A172 (cell line): ENCODE measurements at regions not wholly inside any gene's neighbourhood (a gene's known extent, or its start where the extent isn't known, plus 50 kb on each side); places are given as distances from the start of the nearest gene placed in this dataset.

Experiments used
- DNase-seq: peaks from one replicate; pipeline ENCODE4 v3.0.0-alpha.2; 2015; ENCODE audit warnings: low spot score

DNA sequence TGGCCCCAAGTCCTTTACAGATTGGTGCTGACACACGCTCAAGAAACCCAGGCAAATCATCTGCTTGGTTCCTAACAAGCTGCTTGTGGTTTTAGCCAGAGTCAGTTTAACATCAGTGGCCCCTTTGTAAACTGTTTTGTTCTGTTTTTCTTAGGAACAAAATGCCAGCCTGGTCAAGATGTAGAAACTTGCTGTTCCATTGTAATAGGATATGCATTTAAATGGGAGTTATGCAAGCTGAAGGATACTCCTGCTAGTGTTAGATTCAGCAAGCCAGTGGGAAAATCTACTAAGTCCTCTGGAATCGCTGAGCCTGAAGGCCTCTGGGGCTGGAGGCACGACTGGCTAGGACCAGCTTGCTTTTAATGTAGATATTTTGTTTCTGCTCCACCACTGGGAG is 391.1 kb downstream of the TLE4 start:
- DNase-seq: no peak

DNA sequence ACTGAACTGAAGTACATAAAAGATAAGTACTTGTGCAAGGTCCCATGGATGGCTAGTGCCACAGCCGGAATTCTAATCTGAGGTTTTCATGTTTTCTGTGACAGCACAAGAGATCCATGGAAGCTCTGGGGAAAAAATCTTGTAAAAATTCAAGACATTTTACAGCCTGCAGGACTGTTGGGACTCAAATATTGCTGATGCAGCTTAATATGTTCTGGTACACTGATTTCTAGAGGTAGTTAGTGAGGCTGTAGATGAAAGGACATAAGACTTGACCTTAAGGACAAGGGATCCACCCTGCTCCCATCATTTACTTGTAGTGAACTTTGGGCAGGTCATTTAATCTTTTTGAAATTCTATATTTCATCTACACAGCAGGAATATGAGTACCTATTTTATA is 390.4 kb downstream of the TLE4 start:
- no peak for DNase-seq

DNA sequence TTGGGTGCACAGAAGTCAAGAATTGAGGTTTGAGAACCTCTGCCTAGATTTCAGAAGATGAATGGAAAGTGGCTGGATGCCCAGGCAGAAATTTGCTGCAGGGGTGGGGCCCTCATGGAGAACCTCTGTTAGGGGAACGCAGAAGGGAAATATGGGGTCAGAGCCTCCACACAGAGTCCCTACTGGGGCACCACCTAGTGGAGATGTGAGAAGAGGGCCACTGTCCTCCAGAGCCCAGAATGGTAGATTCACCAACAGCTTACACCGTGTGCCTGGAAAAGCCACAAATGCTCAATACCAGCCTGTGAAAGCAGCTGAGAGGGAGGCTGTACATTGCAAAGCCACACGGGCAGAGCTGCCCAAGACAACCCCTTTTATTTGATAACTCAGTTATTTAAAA is 383.5 kb downstream of the TLE4 start:
- DNase-seq: peak; percentile 11

DNA sequence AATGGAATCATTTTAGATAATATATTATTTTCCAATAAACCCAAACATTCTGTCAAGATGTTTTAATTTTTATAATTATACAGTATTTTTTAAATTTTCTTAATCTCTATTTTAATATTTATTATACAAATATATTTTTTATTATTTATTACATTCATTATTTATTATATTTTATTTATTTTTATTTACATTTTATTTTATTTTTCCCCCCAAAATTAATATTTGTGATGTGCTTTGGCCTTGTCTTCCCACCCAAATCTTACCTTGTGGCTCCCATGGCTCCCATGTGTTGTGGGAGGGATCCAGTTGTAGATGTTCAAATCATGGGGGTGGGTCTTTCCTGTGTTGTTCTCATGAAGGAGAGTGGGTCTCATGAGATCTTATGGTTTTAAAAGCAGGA is 382.1 kb downstream of the TLE4 start:
- no peak for DNase-seq

DNA sequence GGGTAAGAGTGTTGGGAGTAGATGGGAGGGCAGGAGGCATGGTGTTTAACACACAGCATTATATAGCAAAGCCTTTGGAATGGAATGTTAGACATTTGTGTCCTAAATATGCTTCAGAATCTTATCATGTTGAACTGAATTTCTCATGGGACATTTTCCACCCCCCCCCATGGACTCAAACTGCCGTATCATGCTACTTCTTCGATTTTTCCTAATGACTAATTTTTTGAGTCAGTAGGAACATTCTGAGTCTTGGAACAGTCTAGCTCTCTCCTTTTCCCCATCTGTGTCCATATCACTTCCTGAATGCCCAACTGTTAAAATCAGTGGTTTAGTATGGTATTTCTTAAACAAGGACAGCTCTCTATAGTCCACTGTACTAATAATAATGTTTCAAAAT is 380.6 kb downstream of the TLE4 start:
- no peak for DNase-seq

DNA sequence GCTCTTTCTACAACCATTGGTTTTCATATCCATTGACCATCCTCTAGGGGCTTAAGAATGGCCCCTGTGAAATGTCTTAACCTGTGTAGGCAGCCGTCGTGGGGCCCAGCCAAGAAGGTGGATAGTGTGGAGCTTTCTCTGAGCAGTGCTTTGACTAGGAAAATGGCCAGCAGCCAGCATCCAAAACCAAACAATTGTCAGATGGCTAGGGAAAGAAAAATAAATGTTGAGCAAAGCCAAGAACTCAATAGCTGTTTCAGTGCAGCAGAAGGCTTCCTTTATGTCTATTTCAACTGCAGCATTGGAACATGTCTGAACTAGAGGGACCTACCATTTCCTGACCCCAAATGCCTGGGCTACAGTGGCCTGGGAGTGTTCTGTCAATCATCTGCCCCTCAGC is 374.9 kb downstream of the TLE4 start:
- no peak for DNase-seq

DNA sequence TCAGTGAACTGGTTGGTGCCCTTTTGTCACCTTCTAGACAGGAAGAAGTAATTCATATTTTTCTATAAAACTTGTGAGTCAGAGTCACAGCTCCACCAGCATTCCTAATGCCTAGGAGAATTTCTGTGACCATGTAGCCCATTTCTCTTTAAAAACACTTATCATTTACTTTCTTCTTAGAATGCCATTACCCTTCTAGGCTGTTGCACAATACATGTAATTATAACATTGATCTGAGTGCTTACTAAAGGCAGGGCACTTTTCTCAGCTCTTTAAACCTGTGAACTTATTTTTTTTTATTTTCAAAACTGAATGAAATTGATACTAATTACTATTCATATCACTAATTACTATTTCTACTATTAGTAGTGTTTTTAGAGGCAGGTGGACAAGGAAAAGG is 373.7 kb downstream of the TLE4 start:
- DNase-seq: peak; percentile 46

DNA sequence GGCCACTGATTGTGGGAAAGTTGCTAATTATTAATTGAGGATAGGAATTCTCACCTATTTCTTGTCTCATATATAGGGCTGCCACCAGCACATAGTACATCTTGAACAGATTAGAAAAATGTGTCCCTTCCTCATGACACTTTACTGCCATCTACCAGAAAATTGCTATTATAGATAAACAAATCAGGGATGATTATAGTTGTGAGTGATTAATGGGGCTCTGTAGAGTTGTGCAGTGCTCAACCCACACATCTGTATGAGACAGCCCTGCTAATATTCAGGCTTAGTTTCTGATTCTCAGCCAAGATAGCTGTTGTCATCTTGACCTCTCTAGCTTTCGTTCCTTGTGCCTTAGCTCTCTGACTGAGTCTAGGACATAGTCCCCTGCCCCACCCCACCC is 373.3 kb downstream of the TLE4 start:
- peak; percentile 10 for DNase-seq

DNA sequence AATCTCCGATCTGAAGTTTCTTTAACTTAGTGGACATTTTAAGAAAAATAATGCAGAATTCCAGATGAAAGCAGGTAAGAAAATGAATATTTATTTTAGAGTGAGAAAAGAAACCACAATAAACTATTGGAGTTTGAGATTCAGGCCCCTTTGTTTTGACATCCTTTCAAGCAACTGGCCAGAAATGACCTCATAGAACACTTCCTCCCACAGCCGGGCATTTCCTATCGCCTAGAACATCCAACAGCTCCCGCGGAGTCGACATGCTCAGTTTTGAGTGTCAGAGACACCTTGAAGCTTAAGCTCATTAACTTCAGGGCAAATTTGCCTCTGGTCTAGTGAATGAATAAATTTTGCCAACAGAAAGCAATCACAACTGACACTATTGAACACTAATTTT is 369.2 kb downstream of the TLE4 start:
- no peak for DNase-seq

DNA sequence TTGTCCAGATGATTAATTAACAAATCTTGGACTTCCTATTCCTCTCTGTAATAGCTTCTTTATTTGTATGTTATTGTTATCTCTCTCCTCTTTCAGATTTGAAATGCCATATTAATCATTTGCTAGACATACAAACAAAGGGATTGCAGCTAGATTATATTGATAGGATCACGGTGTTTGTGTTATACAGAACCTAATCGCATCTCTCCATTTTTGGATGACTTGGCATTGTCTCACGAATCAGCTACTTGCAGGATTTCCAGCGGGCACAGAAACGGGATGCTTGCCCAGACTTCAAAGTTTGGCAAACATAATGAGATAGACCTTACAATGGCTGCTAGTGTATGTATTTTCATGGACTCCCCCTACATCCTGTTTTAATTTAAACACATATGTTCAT is 368.1 kb downstream of the TLE4 start:
- DNase-seq: no peak

DNA sequence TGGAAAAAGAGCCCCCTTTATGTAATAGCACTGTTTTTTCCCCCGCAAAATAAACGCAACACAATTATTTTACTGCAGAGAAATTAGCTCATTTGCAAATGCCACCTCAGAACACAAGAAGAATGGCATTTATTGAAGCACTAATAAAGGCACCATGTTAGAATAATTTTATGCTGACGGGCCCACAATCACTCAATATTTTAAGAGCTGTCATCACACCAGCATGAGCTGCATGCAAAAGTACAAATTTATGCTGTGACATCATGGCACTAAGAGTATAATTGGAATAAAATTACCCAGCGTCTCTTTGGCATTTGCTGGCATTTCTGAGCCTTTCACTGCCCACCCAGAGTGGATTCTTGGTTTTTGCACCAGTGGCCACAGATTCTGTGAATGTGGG is 364.6 kb downstream of the TLE4 start:
- DNase-seq: no peak

DNA sequence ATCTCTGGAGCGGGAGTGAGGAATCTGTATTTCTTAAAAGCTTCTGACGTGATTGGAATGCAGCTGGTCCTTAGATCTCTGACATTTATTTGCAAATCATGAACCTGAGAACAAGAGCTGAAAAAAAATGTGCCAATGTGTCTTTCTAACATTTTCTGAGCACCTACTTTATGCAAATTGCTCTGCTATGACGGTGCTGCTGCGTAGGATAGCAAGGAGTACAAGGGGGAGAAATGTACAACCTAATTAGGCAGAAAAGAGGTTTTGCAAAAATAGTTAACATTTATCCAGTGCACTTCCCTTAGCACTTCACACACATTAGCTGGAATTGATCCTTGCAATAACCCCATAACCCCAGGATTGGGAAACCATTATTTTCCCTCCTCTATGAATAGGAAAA is 357.5 kb downstream of the TLE4 start:
- DNase-seq: no peak

DNA sequence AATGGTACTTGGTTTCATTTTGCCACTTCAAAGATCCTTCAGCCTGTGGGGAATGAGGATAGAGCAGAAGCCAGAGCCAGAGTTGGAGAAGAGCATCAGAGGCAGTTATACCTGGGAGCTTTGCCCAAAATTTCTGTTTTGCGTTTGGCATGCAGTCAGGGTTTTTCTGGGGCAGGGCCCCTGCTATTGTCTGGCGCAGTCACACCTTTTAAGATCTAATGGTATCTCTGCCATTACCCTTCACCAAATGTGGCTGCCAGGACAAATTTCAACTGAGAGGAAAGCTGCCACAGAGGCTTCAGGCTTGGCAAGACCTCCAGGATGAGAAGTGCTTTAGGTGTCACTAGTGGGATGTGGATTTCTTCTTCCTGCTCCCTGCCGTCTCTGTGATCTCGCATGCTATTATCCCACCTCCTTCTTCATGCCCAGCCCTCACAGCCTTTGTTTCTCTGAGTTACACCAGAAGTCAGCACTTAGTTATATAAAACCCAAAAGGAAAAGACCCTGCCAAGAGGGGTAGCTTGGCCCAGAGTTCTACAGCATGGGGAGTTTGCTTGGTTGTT is 357.0 kb downstream of the TLE4 start:
- no peak for DNase-seq

DNA sequence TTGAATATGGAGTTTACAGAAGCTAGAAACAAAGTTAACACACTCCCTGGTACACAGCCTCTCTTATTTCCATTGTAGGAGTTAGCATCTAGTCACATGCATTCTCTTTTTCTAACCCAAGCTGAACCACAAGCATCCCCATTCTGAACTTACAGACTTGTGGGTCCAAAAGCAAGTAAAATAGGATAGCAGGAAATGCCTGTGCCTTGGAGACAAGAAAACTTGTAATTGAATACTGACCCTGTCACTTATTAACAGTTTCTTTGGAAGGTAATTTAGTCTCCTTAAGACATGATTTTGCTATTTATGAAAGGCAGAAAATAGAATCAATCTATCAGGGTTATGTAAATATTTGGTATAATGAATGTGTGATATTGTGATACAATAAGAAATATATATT is 353.6 kb downstream of the TLE4 start:
- no peak for DNase-seq

DNA sequence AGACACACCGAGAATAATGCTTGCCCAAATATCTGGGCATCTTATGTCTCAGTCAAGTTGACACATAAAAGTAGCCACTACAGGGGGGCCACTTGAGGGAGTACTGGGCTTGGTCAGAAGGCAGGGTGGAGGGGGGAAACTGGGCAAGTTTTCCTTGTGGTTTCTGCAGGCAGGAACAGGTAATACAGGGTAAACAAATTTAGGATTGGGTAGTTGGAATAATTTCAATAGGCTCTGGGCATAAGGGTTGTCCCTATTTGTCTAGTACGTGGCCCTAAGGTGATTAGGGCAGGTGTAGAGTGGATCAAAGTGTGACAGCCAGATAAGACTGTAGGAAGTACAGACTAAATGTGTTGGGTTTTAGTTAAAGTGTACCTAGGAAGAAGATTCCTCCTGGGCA is 353.1 kb downstream of the TLE4 start:
- DNase-seq: no peak

DNA sequence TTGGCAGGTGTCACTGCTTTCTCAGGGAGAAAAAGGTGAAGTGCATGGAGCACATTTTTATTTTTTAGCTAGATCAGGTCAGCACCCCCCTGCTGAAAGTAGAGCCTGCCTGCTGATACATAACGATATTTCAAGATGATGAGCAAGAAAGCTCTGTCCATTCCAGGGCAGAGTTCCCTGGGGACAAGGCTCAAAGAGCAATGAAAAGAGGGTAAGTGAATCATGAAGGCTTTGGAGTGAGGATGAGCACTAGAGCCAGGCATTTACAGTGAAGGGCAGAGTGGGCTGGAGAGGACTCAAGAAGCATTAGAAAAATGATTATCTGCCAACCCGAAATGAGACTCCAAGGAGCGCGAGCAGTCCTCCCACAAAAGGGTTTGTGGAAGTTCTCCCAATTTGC is 345.7 kb downstream of the TLE4 start:
- no peak for DNase-seq

DNA sequence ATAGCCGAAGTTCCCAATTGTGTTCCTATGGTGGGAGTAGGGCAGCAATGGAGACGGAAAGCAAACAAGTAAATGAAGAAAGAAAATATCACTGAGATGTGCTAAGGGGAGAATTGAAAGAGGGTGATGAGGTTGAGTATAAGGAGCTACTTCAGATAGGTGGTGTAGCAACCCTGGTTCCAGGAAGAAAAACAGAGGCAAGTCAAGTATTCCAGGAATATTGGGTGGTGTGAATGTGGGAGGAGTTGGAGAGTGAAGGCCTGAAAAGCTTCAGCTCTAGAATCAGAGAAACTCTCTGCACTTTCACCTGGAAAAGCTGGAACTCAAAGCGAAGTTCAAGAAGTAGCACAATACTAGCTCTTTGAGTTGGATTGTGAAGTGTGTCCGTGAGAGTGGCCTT is 342.1 kb downstream of the TLE4 start:
- no peak for DNase-seq

DNA sequence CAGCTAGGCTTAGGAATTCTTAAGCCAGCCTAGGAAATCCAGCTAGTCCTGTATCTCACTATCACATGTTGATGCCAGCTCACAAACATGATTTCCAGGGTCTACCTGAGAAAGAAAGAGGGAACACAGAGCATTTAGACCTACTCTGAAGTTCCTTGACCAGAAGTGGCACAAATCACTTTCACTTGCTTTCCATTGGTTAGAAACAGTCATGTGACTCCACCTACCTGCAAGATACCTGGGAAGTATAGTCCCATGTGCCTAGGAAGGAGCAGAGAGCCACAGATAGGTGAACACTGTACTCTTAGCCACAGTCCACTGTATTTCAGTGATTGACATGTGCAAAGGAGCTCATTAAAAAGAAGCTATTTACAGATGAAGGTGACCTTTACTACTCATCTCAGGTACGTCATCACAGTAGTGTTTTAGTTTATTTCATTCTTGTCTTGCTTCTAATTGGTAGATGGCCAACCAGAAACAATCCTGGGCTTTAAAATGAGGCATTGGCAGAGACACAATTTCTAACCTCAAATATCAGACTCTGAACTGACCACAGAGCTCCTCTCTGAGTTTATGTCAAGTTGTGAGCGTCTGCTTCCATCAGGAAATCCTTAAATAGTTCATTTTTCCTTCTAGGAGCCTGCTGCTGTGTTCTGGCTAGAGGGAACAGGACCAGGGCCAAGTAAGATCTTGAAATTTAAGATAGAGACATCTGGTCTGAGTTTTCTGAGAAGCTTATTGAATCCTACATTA is 340.7 kb downstream of the TLE4 start:
- DNase-seq: no peak

DNA sequence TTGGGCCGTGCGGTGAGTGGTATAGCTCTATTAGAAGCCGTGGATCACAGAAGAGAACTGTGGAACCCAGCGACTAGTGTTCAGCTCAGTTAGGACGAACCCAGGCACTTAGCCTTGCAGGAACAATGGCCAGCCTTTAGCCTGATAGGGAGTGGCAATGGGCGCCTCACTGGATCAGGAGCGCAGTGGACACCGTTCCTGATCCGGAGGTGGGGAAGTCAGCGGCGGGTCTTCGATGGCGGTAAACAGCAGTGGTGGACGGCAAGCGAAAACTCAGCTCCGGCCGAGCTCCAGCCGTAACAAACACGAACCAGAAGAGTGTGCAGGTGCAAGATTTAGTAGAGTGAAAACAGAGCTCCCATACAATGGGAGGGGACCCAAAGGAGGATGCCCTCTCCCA is 340.0 kb downstream of the TLE4 start:
- no peak for DNase-seq

DNA sequence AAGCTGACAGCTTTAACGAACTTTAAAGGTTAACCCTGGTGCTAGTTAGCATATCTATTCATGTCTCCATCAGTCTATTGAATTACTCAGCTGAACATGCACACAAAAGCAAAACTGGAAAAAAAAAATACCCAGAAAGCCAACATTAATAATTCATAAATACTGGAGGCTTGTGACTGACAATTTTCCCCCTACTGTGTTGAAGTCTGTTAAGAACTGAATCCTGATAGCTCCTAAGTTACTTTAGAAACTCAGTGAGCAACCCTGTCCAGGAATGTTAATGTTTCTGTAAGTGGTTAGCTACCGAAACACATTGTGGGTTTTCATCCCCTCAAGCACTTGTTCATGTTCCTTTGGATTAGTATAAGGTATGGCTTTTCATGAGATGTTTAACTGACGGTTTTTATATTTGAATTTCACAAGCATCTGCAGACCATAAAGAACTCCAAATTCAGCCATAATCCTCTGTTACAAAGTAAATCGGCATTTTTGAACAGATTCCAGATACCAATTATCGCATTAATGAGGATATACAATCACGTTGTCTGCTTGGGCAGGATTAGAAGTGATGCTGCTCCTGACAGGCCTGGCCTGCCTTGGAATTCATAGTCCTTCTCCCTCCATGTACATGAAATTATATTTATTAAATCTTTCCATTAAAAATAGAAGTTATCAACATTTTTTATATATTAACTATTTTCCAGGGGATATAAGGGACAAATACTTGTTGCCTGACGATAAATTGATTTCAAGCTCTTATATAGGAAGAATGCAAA is 331.2 kb downstream of the TLE4 start:
- no peak for DNase-seq

DNA sequence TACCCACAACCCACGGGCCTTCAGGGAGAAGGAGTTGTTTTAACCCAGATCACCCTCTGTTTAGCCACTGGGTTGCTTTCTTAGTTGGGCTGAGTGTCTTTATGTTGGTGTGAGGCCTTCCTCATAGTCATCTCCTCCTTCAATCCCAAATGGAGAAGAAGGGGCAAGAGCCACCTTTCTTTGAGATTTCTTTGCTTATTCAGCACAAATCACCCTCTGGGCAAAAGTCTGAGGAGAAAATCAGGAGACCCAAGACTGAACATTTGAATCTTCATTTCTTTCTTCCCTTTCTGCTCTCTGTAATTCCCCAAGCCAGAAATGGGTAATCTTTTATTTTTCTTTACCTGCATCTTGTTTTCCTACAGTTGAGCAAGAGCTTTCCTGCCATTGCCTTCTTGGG is 329.0 kb downstream of the TLE4 start:
- no peak for DNase-seq

DNA sequence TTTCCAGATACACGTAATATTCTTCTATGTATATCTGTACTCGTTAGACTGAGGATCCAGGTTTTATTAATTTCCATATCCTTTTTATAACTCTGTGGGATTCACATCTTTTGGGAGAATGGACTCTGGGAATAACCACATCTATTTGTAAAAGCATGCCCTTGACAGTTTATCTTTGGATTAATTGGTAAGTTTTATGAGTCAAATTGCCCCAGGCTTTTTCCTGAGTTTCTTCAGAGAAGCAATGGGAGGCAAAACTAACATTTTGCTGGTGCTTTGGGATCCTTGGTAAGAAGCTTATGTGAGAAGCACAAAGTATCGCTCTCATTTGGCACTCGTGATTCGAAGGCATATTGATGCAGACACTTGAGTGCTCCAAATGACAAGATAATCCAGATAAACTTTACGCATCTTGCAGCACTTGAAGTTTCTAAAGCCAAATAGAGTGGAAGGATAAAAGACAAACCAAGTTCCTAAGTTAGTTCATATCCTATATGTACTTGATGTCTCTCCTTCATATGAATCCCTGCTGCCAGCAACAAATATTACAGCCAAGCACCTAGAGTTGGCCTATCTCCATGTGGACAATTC is 324.7 kb downstream of the TLE4 start:
- peak; percentile 57 for DNase-seq

DNA sequence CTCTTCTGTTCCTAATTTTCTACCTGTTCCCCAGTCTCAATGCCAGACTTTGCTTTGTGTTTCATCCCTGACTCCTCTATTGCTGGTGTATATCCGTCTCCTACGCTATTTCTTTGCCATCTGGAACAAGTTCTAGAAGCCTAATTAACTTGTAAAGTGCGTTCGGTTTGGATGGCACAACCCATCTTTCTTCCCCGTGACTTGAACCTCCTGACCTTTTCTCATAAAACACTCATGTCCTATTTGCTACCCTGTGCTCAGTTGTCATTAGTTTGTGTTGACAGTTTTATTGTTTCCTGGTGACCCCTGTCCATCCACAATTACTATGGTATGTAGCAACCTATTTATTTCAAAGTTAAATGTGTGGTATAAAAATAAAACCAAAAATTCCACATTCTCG is 323.5 kb downstream of the TLE4 start:
- DNase-seq: peak; percentile 65
